GM18526 (cell line): ENCODE measurements at regions not wholly inside any gene's neighbourhood (a gene's known extent, or its start where the extent isn't known, plus 50 kb on each side); places are given as distances from the start of the nearest gene placed in this dataset.

Experiments used
- POLR2A ChIP-seq: IDR thresholded peaks from 3 replicates; pipeline ENCODE4 v1.6.1; 2011; ENCODE audit not compliant: insufficient read length; ENCODE audit errors: extremely low read depth

DNA sequence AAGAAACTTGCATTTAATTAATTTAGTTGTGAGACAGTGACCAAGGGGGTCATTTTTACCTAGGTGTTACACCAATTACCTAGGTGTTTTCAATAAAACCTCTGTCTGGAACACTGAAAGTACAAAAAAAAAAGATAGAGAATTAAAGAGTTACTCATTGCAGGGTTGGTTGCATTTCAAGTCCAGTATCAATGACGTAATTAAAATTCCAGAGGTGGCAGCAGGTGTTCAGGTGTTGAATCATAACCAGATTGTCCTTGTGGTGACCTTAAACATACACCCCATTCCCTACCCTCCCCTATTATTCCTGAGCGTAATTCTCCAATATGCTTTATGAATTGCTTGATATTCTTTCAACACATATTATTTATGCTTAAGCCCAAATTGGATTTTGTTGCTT, 352.0 kb upstream of the SLC8A1 start:
- no peak for TF ChIP-seq POLR2A

- no peak for TF ChIP-seq POLR2A
Observed at GRCh38 chr2:40809156-40809555, 357.3 kb upstream of the SLC8A1 start.

- TF ChIP-seq POLR2A, result no peak
Observed at GRCh38 chr2:40814616-40815015, 362.7 kb upstream of the SLC8A1 start.

DNA sequence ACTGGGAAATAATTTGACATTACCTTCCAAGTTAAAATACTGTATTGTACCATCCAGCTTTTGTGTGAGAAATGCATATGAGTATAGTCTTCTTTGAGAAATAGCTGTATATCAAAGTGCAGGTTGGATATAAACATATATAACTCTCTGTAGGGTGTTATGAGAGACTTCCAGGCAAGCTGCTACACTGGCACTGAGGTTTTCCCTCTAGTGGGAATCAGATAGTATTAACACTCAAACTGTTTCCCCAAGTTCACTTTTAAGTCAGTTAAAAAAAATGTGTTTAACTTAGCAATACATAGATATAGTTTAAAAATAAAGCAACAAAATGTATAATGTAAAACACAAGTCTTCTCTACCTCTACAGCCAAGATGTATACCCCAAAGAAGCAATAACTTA, 368.4 kb upstream of the SLC8A1 start:
- TF ChIP-seq POLR2A, result no peak

- no peak for TF ChIP-seq POLR2A
Observed at GRCh38 chr2:40823478-40823877, 371.6 kb upstream of the SLC8A1 start.

DNA sequence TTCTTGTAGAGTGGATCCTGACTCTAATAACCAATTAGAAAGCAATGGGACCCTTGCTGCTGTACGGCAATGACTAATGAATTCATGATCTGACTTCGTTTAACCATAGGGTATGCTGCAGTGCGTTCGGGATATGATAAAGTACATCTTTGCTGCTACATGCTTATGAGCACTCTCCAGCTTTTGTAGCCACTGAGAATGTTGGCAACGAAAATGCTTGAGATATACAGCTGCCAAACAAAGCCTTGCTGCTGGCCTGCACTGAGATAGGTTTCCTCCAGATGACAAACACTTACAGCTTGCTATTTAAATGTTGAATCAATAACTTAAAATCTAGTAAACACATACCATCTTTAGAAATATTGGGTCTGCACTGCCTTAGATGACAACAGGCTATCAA, 372.4 kb upstream of the SLC8A1 start:
- TF ChIP-seq POLR2A, result no peak

GRCh38 chr2:40827392-40827791, 375.5 kb upstream of the SLC8A1 start:
- no peak for TF ChIP-seq POLR2A

- TF ChIP-seq POLR2A, result no peak
Observed at GRCh38 chr2:40831321-40831873, 379.5 kb upstream of the SLC8A1 start.

DNA sequence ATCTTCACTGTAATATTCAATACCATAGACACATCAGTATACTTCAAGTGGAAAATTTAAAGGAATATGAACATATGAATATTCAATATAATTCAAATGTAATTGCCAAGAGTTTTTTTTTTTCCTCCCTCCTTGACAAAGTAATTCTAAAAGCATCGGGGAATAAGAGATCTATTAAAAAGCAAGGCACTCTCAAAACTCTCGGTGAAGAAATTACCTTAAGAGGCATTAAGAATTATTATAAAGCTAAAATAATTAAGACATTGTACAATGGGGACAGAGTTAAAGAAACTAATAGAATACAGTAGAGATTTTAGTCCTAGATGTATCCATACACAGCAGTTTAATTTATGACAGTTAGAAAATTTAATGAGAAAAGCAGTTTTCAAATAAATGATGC, 390.0 kb upstream of the SLC8A1 start:
- no peak for TF ChIP-seq POLR2A

DNA sequence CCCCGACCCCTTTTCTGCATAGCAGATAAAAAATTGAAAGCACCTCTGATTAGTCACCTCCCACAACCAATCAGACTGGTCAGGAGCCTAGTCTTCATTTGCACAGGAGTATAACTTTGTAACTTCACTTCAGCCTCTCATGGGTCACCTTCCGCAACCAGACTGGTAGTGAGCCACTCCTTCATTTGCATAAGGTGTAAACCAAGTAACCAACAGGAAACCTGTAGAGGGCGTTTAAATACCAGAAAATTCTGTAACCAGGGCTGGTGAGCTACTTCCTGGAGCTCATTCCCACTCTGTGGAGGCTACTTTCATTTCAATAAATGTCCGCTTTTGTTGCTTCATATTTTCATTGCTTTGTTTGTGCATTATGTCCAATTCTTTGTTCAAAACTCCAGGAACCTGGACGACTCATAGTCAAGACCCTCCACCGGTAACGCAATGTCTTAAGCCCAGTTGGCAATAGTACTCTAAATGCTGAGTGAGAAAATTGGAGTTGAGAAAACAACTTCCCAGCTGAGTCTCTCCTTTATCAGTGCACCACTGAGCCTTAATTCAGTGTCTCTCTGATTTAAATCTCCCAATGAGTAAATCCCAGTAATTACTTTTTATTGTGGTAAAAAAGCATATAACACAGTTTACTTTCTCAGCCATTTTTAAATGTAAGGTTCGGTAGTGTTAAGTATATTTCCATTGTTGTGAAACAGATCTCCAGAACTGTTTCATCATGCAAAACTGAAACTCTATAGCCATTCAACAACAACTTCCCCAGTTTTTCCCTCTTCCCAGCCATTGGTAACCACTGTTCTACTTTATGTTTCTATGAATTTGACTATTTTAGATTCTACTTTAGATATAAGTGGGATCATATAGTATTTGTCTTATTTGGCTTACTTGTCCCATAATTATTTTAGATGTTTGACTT, 392.7 kb upstream of the SLC8A1 start:
- no peak for TF ChIP-seq POLR2A

DNA sequence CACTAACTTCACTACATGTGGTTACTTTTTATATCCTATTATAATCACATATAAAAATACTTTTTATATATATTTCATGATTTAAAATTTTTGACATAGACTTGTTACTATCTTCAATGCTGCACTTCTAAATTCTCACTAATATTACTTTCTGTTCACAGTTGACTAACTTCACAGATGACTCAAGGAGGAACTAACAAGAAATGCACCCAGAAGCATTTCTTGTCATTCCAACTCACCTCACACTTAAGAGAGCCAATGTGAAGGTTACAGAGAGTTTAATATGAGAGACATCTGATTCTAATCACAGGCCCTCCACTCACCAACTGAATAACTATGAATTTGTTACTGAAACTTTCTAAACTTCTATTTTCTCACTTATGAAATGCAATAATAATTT, 399.8 kb upstream of the SLC8A1 start:
- TF ChIP-seq POLR2A, result no peak

- no peak for TF ChIP-seq POLR2A
Observed at GRCh38 chr2:40859617-40860016, 407.7 kb upstream of the SLC8A1 start.

DNA sequence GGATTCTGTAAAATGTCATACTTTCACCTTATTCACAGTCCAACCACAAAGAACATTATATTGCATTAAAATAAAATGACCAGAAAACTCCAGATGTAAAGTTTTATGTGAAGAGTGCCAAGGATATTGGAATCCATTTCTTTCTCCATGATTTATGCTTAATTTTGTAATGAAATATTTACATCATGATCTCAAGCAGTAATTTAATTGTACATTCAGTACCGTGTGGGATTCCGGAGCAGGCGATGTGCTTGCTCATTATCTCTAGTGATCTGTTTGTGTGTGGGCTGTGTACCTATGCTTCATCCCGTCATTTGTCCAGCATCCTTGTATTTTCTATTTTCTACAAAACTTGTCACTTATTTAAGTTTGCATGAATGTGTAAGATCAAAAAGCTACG, 415.9 kb upstream of the SLC8A1 start:
- TF ChIP-seq POLR2A, result no peak

- no peak for TF ChIP-seq POLR2A
Observed at GRCh38 chr2:40872580-40872979, 420.7 kb upstream of the SLC8A1 start.

DNA sequence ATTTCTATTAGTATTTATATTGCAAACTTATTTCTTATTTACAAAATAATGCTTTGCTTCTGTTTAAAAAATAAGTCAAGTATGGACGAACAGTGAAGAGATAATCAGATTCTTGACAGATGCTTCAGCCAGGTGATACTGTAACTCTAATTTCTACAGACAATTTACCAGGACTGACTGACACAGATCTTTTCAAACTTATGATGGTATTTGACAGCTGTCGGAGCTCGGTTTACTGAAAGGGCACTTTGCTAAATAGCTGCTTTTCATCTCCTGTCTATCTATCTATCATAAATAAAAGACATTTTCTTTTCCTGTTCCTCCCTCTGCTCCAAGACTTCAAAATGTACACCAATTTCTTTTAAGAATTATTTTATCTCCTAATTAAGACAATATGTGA, 422.5 kb upstream of the SLC8A1 start:
- TF ChIP-seq POLR2A, result no peak

DNA sequence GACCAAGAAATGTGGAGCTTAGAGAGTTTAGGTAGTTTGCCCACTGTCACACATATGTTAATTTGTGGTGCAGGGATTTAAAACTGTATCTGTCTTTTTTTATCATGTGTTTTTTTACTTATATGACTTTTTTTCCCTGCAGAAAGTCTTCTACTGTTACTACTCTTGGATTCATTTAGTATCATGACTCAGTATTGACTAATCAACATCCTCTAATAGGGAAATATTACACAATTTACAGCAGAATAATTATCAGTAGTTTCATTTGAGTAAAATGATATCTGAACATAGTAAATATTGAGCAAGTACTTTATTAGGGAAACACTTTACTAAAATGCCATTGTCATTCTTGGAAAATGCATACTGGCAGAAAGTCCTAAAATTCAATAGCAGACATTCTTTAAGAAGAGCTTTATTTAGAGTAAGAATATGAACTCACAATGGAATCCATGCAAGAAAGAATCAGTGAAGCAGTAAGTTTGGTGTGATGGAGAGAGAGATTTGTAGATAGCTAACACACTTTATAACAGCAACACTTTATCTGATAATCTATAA, 425.9 kb upstream of the SLC8A1 start:
- TF ChIP-seq POLR2A, result no peak
